GM12872 (cell line): ENCODE measurements at regions not wholly inside any gene's neighbourhood (a gene's known extent, or its start where the extent isn't known, plus 50 kb on each side); places are given as distances from the start of the nearest gene placed in this dataset.

Experiments
- CTCF ChIP-seq: IDR thresholded peaks from 3 replicates; pipeline ENCODE4 v1.5.1; 2011; ENCODE audit warnings: low read depth, mild to moderate bottlenecking, low read length, moderate library complexity; ENCODE audit not compliant: insufficient read depth

DNA sequence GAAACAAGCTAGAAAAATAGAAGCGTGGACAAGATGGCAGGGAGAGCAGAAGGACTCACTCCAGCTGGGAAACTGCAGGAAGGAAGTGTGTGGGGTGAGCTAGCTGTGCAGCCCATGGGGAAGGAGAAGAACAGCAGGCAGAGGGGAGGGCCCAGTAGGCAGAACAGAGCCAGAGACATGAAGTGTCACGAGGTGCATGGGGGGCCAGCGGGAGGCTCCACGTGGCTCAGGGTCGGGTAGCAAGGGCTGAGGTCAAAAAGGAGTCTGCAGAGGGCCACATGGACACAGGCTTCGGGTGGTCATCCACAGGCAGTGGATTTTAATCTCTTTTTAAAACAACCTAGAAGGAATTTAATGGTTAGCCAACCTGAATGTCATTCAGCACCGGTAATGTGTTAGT, 669.0 kb downstream of the BCL11B start:
- TF ChIP-seq CTCF, result no peak

- TF ChIP-seq CTCF, result no peak
Measured at GRCh38 chr14:98605043-98605442, 667.0 kb downstream of the BCL11B start.

DNA sequence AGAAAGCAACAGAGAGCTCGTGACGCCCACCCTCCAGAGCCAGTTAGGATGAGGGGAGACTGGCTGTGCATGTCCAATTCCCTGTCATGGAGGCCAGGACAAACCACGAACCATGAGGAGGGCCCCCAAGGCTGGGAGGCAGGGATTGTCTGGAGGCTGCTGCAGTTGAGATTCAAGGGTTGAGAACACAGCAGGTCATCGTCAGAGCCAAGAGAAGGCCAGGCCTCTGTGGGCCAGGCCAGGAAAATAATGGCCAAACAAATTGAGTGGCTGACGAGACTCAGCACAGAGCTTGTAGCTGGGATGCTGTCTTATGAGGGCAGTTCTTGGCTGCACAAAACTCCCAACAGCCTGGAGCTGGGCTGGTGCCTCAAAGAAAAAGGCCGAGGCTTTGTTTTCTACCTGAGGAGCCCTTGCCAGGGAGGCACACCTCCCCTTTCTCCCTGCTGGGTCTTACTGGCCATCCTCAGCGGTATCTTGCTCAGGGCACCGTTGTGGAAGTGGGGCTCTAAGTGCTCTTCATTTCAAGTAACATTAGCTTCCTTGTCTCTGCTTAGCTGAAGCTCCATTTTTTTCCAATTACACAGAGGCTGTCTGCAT, 665.9 kb downstream of the BCL11B start:
- TF ChIP-seq CTCF, result no peak

DNA sequence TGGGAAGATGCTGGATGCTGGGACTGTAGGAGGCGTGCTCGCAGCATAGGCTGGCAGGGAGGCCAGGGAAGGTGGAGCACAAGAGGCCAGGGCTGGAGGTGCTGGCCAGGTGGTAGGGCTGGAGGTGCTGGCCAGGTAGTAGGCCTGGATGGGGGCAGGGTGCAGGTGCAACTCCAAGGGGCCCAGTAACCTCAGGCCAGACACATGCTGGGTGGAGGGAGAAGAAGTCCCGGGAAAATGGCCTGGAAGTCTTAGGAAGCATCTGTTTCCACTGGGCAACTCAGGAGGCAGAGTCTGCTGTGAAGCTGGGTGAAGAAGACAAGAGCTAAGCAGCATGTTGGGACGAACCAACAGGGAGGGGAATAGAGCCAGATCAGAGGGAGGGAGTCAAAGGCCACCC, 665.2 kb downstream of the BCL11B start:
- no peak for TF ChIP-seq CTCF

DNA sequence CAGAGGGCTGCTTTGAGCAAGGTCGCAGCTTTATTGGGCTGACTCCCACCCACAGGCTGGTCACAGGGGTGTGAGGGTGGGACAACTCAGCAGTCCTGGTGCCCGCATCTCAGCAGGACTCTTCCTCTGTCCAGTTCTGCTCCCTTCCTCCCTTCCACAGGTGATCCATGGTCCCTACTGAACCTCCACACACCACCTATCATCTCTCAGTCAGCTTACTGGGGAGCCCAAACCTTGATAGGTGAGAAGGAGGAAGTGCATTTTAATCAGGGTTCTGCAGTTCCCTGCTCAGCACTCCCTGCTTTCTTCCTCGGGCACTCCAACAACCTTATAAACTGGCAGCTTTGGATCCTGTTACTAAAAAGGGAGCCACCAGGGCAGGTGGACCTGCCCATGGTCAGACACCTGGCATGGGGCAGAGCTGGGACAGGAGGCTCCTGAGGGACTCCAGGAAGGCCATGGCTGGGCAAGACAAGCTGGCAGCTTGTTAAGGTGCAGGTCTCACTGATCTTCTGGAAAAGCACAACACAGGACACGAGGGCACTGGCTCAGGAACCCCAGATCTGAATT, 664.6 kb downstream of the BCL11B start:
- no peak for TF ChIP-seq CTCF

DNA sequence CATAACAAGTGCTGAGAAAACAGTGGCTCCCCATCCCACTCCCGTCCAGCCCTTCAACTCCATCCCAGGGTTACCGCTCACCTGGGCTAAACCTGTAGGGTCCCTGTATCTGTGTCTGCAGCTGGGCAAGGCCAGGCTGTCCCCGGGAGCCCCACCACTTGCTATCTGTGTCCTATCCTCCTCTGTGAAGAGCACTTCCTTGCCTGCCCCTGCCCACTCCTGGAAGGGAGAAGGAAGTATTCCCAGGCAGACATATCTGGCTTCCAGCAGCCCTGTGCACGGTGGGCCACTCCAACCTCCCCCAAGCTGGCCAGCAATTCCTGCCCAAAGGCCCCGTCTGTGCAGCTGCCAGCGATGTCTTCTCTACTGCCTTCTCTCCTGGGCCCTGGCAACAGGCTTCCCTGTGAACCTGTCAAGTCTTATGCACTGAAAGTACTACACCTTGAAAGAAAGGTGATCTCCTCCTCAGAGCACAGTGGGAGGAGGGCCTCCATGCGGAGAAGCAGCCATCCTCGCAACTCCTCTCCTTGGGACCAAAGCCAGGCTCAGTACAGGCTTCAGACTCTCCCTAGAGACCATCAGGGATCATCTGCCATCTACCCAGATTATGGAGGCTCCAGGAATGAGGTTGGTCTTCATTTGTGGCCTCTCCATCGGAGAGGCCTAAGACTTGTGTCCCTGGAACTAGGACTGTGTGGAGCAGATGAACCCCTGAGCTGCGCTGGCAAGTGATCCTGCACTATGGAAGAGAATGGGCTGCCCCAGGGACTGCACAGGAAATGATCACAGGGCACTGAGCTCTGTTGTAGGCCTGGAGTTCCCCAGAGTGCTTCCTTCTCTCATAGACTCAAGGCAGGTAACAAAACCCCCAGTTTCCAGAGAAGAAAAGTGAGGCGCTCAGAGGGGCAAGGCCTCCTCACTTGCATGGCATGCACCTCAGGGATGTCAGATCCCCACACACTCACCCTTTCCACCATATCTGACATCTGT, 663.6 kb downstream of the BCL11B start:
- no peak for TF ChIP-seq CTCF

DNA sequence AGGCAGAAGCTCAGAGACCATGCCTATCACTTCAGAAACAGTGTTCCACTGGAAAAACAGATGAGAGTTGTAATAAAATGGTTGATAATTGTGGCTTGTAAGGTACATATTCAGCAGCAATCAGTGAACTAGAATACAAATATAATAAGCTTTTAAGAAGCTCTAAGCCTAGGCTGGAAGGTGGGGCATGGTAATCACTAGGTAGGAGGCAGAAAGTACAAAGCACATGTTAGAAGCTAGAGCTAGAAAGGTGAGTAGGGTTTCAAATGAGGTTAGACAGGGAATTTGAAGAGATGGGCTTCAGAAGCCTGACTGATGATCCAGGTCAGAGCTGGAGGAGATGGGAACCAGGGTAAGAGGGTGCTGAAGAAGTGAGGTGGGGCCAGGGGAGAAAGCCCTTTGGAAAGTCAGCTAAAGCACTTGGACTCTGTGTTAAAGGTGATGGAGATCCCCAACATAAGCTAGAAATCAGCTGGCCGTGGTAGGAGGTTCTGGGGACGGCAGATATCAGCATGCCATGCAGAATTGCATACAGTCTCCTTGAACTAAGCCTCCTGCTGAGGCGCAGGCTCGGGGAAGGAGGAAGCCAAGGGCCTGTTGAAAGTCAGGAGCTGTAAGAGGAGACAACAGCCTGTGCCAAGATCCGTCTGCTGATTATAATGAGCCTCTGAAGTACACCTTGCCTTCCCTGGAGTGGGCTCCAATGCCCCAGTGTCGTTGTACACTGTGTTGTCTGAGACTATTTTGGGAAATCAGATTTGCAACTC, 659.4 kb downstream of the BCL11B start:
- no peak for TF ChIP-seq CTCF
